ENCODE measurements at regions not wholly inside any gene's neighbourhood (a gene's known extent, or its start where the extent isn't known, plus 50 kb on each side); places are given as distances from the start of the nearest gene placed in this dataset.

DNA sequence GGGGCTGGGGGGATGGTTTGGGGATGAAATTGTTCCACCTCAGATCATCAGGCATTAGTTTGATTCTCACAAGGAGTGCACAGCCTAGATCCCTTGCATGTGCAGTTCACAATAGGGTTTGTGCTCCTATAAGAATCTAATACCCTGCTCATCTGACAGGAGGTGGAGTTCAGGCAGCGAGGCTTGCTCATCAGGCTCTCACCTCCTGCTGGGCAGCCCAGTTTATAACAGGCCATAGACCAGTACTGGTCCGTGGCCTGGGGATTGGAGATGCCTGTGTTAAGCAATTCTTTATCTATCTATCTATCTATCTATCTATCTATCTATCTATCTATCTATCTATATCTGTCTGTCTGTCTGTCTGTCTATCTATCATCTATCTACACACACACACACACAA, 525.3 kb upstream of the DAB1 start:
- TF ChIP-seq, protein P1, sequence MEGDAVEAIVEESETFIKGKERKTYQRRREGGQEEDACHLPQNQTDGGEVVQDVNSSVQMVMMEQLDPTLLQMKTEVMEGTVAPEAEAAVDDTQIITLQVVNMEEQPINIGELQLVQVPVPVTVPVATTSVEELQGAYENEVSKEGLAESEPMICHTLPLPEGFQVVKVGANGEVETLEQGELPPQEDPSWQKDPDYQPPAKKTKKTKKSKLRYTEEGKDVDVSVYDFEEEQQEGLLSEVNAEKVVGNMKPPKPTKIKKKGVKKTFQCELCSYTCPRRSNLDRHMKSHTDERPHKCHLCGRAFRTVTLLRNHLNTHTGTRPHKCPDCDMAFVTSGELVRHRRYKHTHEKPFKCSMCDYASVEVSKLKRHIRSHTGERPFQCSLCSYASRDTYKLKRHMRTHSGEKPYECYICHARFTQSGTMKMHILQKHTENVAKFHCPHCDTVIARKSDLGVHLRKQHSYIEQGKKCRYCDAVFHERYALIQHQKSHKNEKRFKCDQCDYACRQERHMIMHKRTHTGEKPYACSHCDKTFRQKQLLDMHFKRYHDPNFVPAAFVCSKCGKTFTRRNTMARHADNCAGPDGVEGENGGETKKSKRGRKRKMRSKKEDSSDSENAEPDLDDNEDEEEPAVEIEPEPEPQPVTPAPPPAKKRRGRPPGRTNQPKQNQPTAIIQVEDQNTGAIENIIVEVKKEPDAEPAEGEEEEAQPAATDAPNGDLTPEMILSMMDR (IDR thresholded peaks at IDR 0.05; ENCODE audit: insufficient read depth, low read depth, low read length) = no peak
- no peak overlapping the region for H3K4me3 ChIP-seq (ENCODE audit: low read depth, low read length)
- no peak for DNase-seq (ENCODE audit: low read depth)

DNA sequence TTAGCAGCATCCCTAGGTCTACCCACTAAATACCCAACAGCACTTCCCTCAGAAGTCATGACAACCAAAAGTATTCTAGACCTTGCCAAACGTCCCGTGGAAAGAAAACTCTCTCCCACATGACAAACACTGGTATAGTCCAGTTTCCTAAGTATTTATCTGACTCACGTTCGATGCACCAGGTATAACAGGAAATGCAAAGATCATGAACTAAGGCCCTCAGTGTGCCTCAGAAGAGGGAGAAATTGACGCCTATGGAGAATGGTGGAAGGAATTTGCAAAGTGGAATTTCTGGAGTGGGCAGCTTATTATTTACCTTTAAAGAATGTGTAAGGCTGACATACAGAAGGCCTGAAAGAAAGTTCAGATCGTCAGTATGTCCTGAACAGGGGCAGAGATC, 523.6 kb upstream of the DAB1 start:
- DNase-seq (ENCODE audit: low read depth) = no peak
- H3K4me3 ChIP-seq (ENCODE audit: low read depth, low read length) = no peak overlapping the region
- TF ChIP-seq, protein P1 (IDR thresholded peaks at IDR 0.05; ENCODE audit: insufficient read depth, low read depth, low read length) = no peak

DNA sequence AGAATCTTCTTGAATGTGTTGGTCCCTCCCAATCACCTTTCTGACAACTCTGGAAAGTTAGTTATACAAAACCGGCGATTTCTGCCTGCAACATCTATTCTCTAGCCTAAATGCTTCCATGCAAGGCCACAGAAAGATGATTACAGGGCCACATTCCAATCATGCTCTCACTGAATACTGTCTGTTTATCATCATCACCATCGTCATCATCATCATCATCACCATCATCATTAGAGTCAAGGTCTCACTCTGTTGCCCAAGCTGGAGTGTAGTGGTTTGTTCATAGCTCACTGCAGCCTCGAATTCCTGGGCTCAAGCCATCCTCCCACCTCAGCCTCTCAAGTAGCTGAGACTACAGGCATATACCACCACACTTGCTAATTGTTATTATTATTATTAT, 521.2 kb upstream of the DAB1 start:
- TF ChIP-seq, protein P1 (IDR thresholded peaks at IDR 0.05; ENCODE audit: insufficient read depth, low read depth, low read length) = no peak

DNA sequence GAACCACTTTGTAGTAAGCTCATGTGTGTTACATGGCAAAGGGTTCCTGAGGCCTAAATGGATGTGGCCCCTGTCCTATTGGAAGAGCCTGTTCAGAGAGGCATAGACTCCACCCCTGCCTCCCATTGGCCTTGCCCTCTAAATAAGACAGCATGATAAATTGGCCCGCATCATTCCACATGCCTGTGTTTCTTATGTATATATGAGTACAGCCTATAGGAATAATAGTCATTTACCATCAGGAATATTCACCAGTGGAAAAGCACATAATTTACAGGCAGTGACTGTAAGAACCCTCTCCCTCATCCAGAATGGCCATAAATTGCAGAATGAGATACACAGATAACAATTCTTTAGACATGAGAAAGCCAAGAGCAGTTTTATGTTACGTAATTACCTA, 519.5 kb upstream of the DAB1 start:
- no peak for DNase-seq (ENCODE audit: low read depth)
- TF ChIP-seq, protein P1 (IDR thresholded peaks at IDR 0.05; ENCODE audit: insufficient read depth, low read depth, low read length) = no peak
- H3K4me3 ChIP-seq (ENCODE audit: low read depth, low read length) = no peak overlapping the region

More for the DNA sequence above, 521.2 kb upstream of the DAB1 start:
- DNase-seq (ENCODE audit: low read depth) = no peak
- H3K4me3 ChIP-seq (ENCODE audit: low read depth, low read length) = no peak overlapping the region

DNA sequence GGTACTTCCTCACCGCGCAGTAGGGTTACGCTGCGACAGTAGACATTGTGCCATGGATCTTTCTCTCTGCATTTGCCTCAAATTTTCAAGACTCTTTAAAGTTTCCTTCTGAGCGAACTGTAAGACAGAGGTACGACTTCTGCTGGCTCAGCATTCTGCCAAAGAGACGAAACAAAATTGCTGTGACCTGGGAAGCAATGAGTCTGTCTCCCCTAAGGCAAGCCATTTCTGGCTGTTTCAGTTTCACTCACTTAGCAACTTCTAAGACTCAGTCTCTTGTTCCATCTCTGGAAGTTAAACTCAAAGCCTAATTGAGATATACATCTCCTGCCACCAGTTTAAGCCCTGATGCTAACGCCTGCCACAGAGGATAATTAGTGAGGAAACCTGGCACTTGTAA, 510.9 kb upstream of the DAB1 start:
- TF ChIP-seq, protein P1 (IDR thresholded peaks at IDR 0.05; ENCODE audit: insufficient read depth, low read depth, low read length) = no peak
- DNase-seq (ENCODE audit: low read depth) = no peak

DNA sequence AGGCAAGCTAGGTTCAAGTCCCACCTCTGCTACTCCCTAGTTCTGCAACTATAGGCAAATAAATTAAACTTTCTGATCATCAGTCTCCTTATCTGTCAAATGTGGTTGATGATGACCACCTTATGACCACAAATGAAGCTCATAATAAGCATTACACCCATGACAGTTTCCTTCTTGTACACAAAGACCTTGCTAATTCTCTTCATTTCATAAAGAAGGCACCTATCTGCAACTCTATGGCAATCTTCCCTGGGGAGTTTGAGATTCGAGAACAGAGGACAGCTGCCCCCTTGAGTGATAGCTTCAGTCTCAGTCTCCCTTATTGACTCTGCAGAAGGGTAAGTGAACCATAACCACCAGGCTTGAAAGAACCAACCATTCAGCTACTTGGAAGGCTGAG, 503.1 kb upstream of the DAB1 start:
- H3K4me3 ChIP-seq (ENCODE audit: low read depth, low read length) = no peak overlapping the region
- DNase-seq (ENCODE audit: low read depth) = no peak
- TF ChIP-seq, protein P1 (IDR thresholded peaks at IDR 0.05; ENCODE audit: insufficient read depth, low read depth, low read length) = no peak

More for the DNA sequence above, 510.9 kb upstream of the DAB1 start:
- H3K4me3 ChIP-seq (ENCODE audit: low read depth, low read length) = no peak overlapping the region

DNA sequence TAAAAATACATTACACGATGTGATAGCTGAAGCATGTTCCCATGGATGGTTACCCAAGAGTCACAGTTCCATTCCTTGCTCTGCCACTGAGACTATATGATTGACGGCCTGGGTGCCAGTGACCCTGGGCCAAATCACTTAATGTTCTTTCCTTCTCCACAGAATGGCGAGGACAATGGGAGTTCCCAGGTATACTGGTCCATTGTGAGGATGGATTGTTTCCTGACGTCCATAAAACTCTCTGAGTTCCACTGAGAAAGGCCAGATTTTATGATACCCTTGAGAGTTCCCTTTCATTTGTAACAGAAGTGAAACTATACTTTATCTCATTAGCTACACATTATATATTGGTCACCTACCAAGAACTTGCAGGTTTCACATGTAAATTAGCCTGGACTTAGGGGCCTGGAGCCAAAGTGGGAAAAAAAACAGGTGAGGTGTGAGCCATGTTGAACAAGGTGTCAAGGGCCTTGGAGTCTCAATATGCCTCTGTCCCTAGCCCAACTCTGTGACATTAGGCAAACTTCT, 502.2 kb upstream of the DAB1 start:
- TF ChIP-seq, protein P1 (IDR thresholded peaks at IDR 0.05; ENCODE audit: insufficient read depth, low read depth, low read length) = no peak

More for the DNA sequence above, 502.2 kb upstream of the DAB1 start:
- H3K4me3 ChIP-seq (ENCODE audit: low read depth, low read length) = no peak overlapping the region
- DNase-seq (ENCODE audit: low read depth) = no peak

All from fibroblast of villous mesenchyme (primary cell).